ENCODE measurements at regions not wholly inside any gene's neighbourhood (a gene's known extent, or its start where the extent isn't known, plus 50 kb on each side); places are given as distances from the start of the nearest gene placed in this dataset.

- no peaks in the 10 kb centered on the region for H3K9me2 ChIP-seq (ENCODE audit: insufficient read depth)
- no peak overlapping the region for H3K27ac ChIP-seq
- TF ChIP-seq EZH2 (IDR thresholded peaks at IDR 0.05; ENCODE audit: low read depth) (no peak), CTCF (conservative IDR thresholded peaks at IDR 0.05) (no peak)
- H3K4me2 ChIP-seq, result no peak overlapping the region
- ChIA-PET CTCF (no interaction called here), POLR2A (ENCODE audit: unreplicated experiment) (no interaction called here)
- H2AFZ ChIP-seq, result no peak overlapping the region
- BruUV-seq (replicated peaks), result no TSS peak
- no peaks in the 10 kb centered on the region for H3K27me3 ChIP-seq (ENCODE audit: insufficient read depth, low read depth)
- no peaks in the 10 kb centered on the region for H3K4me1 ChIP-seq (replicated peaks; ENCODE audit: insufficient read depth)
- DNase-seq, result no peak
- intact Hi-C loops (cut with micrococcal nuclease; ENCODE audit: unreplicated experiment), result no loop called here
- no peaks in the 10 kb centered on the region for H4K20me1 ChIP-seq (ENCODE audit: insufficient read depth)
- no peaks in the 10 kb centered on the region for H3F3A ChIP-seq (ENCODE audit: insufficient read depth, low read depth)
- H3K79me2 ChIP-seq (ENCODE audit: low read depth), result no peaks in the 10 kb centered on the region
- no peaks in the 10 kb centered on the region for H3K36me3 ChIP-seq (ENCODE audit: low read depth)
- no peaks in the 10 kb centered on the region for H3K9me3 ChIP-seq (ENCODE audit: insufficient read depth, low read depth)
- H3K4me3 ChIP-seq, result no peak overlapping the region
Observed at GRCh38 chr10:125556882-125557281, 126.1 kb downstream of the TEX36 start.

DNA sequence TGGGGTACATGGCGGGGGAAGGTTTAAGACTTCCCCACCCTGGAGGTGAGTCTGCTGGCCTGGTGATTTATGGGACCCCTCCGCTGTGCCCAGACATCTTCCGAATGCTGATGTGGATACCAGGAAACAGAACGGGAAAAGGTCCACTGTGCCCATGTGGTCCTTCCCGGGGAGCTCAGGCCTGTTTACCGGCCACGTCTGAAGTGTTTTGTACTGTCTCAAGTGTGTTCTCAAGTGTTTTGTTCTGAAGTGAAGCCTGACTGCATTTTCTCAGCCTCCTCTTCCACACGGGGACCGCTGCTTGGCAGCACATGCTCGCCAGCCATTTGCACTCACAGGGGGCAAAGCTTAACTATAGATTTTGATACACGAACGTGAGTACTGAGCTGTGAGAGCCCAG, 127.2 kb downstream of the TEX36 start:
- intact Hi-C loops (cut with micrococcal nuclease; ENCODE audit: unreplicated experiment), result no loop called here
- Histone ChIP-seq H3K4me2 (no peak overlapping the region), H3K4me3 (no peak overlapping the region), H3F3A (ENCODE audit: insufficient read depth, low read depth) (no peaks in the 10 kb centered on the region), H3K9me3 (ENCODE audit: insufficient read depth, low read depth) (no peaks in the 10 kb centered on the region), H3K36me3 (ENCODE audit: low read depth) (no peaks in the 10 kb centered on the region), H3K9me2 (ENCODE audit: insufficient read depth) (no peaks in the 10 kb centered on the region), H3K27me3 (ENCODE audit: insufficient read depth, low read depth) (no peaks in the 10 kb centered on the region), H3K27ac (no peak overlapping the region), H4K20me1 (ENCODE audit: insufficient read depth) (no peaks in the 10 kb centered on the region), H3K4me1 (replicated peaks; ENCODE audit: insufficient read depth) (no peaks in the 10 kb centered on the region), H3K79me2 (ENCODE audit: low read depth) (no peaks in the 10 kb centered on the region), H2AFZ (no peak overlapping the region)
- BruUV-seq (replicated peaks), result no TSS peak
- no peak for DNase-seq
- ChIA-PET POLR2A (ENCODE audit: unreplicated experiment) (no interaction called here), CTCF (no interaction called here)
- TF ChIP-seq CTCF (conservative IDR thresholded peaks at IDR 0.05), result no peak
- TF ChIP-seq EZH2 (IDR thresholded peaks at IDR 0.05; ENCODE audit: low read depth), result no peak

GRCh38 chr10:125555267-125555666, 127.7 kb downstream of the TEX36 start:
- H3K36me3 ChIP-seq (ENCODE audit: low read depth), result no peaks in the 10 kb centered on the region
- no peaks in the 10 kb centered on the region for H3K9me3 ChIP-seq (ENCODE audit: insufficient read depth, low read depth)
- DNase-seq, result no peak
- H3K9me2 ChIP-seq (ENCODE audit: insufficient read depth), result no peaks in the 10 kb centered on the region
- H3K79me2 ChIP-seq (ENCODE audit: low read depth), result no peaks in the 10 kb centered on the region
- no peak overlapping the region for H3K27ac ChIP-seq
- no peak overlapping the region for H3K4me2 ChIP-seq
- CTCF ChIA-PET, result no interaction called here
- TF ChIP-seq CTCF (conservative IDR thresholded peaks at IDR 0.05) (no peak), EZH2 (IDR thresholded peaks at IDR 0.05; ENCODE audit: low read depth) (no peak)
- no peak overlapping the region for H3K4me3 ChIP-seq
- no peaks in the 10 kb centered on the region for H3K4me1 ChIP-seq (replicated peaks; ENCODE audit: insufficient read depth)
- intact Hi-C loops (cut with micrococcal nuclease; ENCODE audit: unreplicated experiment), result no loop called here
- BruUV-seq (replicated peaks), result no TSS peak
- H4K20me1 ChIP-seq (ENCODE audit: insufficient read depth), result no peaks in the 10 kb centered on the region
- H3F3A ChIP-seq (ENCODE audit: insufficient read depth, low read depth), result no peaks in the 10 kb centered on the region
- POLR2A ChIA-PET (ENCODE audit: unreplicated experiment), result no interaction called here
- H3K27me3 ChIP-seq (ENCODE audit: insufficient read depth, low read depth), result no peaks in the 10 kb centered on the region
- no peak overlapping the region for H2AFZ ChIP-seq
